ENCODE measurements at regions not wholly inside any gene's neighbourhood (a gene's known extent, or its start where the extent isn't known, plus 50 kb on each side); places are given as distances from the start of the nearest gene placed in this dataset.
"Not testable (repeated sequence)": the region's sequence is repeated elsewhere in the genome, so short reads cannot be mapped to it uniquely, and the experiment has no call there.

DNA sequence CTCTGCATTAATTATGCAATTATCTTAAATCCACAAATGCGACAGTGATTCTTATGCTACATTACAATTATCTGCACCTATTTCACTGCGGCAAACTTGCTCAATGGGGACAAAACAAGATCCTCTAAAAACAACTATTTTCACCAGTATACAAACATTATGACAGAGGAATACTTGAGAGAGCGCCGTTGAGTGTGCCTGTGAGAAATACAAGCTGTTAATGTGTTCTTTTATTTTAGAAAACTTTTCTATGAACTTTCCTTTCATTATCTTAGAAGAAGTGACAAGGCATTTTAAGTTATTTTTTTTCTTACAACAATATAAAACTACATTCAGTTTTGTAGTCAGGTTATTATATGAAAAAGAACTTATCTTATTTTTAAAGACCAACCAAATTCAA lies 1247.0 kb downstream of the FSCB start:
- DNase-seq: no peak

- DNase-seq: no peak
These were observed 1248.7 kb downstream of the FSCB start for GRCh38 chr14:43258396-43258795.

- DNase-seq: not testable (repeated sequence)
These were observed 1250.1 kb downstream of the FSCB start for GRCh38 chr14:43256996-43257395.

DNA sequence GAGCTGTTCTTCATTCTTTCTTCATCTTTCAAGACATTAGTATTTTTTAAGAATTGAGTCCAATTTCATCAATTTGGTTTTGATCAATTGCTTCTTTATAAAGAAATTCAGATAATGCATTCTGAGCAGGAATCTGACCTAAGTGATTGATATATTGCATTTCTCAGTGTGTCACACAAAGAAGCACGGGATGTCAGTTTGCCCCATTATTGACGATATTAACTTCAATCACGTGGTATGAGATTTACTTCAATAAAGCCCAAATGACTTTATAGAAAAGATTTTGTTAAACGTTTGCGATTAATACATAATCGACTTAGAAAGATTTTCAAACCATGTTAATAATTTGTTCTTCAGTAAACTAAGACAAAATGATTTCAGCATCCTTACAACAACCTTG lies 1254.2 kb downstream of the FSCB start:
- no peak for DNase-seq

DNA sequence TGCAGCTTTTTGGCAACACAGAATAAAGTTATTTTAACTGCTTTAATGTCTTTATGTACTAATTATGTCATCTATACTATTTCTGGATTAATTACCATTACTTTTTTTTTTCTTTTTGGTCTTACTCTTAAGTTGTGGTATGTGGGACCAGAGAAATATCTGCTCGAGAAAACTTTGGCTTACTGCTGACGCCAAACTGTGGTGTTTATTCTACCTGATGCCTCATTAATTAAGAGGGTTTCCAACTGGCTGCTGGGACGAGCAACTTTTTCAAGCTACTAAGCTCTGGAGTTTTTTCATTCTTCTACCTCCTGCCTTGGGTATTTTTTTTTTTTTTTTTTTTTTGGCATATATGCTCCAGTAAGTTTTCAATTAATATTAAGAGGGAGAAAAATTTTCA lies 1257.5 kb downstream of the FSCB start:
- DNase-seq: no peak

DNA sequence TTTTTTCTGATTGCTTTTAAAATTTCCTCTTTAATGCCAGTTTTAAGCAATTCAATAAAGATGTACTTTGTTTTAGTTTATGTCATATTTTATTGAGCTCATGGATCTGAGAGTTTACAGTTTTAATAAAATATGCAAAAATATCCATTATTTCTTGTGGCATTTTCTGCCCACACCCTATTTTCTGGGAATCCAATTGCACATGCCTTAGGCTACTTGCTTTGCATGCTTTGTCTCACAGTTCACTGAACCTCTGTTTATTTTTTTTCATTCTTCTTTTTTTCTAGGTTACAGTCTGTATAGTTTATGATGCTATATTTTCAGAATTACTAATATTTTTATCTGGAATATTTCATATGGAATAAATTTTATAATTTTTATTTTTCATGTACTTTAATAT lies 1258.0 kb downstream of the FSCB start:
- DNase-seq: no peak

GRCh38 chr14:43247877-43248276 lies 1259.2 kb downstream of the FSCB start:
- DNase-seq: no peak

DNA sequence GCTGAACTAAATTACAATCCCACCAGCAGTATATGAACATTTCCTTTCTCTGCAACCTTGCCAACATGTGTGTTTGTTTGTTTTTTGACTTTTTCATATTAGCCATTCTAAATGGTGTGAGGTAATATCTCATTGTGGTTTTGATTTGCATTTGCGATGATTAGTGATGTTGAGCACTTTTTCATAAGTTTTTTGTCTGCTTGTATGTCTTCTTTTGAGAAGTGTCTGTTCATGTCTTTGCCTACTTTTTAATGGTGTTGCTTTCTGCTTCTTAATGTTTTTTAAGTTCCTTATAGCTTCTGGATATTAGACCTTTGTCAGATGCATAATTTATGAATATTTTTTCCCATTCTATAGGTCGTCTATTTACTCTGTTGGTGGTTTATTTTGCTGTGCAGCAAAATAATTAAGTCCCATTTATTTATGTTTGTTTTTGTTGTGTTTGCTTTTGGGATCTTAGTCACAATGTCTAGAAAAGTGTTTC lies 1262.9 kb downstream of the FSCB start:
- DNase-seq: no peak

- DNase-seq: no peak
These were observed 1263.9 kb downstream of the FSCB start for GRCh38 chr14:43243168-43243567.

DNA sequence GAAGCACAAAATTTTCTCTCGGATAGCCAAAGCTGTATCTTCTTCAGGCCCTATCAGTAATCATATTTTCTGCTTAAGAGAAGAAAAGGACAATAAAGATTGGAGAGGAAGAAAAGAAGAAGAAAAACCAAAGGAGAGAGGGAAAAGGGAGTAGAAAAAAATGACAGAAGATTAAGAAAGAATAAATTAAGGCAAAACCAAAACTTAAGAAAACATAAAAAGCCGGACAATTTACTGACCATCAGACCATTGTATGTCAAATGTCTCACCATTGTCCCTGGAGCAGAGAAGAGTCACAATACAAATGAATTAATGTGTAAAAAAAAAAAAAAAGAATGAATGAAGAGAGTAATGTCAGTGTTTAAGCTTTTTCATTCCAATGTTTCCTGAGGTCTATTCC lies 1274.8 kb downstream of the FSCB start:
- no peak for DNase-seq

DNA sequence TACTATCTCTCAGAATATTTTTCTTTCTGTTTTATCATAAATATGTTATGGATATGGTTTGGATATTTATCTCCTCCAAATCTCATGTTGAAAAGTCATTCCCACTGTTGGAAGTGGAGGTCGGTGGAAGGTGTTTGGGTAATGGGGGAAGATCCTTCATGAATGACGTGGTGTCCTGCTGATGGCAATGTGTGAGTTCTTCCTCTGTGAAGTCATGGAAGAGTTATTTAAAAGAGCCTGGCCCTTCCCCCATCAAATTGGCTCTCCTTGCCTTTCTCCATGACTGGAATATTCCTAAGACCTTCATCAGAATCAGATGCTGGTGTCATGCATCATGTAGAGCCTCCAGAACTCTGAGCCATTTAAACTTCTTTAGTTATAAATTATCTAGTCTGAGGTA lies 1291.6 kb downstream of the FSCB start:
- no peak for DNase-seq

GRCh38 chr14:43207189-43207588 lies 1299.9 kb downstream of the FSCB start:
- DNase-seq: no peak

DNA sequence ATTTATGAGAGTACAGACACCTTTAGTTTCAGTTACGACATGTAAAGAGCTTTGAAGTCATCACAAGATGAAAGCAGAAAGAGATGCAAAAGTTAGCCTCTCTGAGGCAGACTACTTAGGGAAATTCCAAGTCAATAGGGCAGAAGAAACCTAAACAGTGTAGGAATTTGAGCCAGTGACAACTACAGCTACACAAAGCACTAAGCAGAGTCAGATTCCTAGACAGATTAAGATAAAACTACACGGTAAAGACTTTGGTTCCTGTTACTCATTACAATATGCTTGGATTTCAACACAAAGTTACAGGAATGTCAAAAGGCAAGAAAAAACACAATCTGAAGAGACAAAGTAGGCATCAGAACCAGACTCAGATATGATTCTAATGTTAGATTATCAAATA lies 1302.3 kb downstream of the FSCB start:
- DNase-seq: no peak

GRCh38 chr14:43200519-43200918 lies 1306.6 kb downstream of the FSCB start:
- DNase-seq: no peak

- no peak for DNase-seq
These were observed 1308.6 kb downstream of the FSCB start for GRCh38 chr14:43198465-43198864.

DNA sequence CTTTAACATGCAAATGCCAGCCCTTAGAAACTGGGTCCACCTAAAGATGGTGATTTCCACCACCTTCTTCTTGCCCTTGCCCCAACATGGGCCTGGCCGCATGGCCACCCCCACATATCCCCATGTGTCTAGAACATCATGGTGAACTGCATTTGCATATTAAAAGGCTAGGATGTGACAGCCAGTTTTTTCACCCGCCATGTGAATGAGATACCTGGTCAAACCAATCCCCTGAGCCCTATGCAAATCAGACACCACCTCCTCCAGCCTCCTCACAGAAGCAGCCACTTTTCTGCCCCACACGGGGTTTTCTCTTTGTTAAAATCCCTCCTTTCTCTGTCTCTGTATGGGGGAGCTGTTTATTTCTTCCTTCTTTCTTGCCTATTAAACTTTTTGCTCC lies 1322.5 kb downstream of the FSCB start:
- DNase-seq: no peak

DNA sequence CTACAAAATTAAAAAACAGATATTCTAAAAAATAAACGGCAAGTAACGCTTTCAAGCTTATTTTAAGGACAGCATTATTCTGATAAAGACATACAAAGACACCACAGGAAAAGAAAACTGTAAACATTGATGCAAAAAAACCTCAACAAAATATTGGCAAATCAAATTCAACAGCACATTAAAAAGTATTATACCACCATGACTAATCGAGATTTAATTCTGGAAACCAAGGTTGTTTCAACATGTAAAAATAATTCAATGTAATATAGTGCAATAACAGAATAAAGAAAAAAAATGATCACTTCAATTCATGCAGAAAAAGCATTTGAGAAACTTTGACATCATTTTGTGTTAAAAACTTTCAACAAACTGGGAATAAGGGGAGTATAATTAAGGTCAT lies 1323.2 kb downstream of the FSCB start:
- no peak for DNase-seq

- no peak for DNase-seq
These were observed 1331.2 kb downstream of the FSCB start for GRCh38 chr14:43175896-43176295.

- DNase-seq: no peak
These were observed 1334.1 kb downstream of the FSCB start for GRCh38 chr14:43172899-43173548.

GRCh38 chr14:43169722-43170121 lies 1337.4 kb downstream of the FSCB start:
- no peak for DNase-seq

GRCh38 chr14:43168371-43168925 lies 1338.6 kb downstream of the FSCB start:
- DNase-seq: no peak

- DNase-seq: no peak
These were observed 1340.9 kb downstream of the FSCB start for GRCh38 chr14:43166163-43166562.

DNA sequence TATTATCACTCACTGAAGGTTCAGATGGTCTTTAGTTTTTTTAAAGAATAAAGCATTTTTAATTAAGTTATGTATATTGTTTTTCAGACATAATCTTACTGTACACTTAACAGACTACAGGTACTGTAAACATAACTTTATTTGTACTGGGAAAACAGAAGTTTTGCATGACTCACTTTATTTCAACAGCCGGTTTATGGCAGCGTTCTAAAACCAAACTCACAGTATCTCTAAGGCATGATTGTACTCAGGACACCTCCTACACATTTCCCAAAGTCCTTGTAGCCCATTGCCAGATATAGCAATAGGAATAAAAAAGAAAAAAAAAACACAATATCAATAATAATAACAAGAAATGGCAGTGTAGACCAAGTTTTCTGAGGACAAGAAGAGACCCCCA lies 1341.4 kb downstream of the FSCB start:
- no peak for DNase-seq

GRCh38 chr14:43161477-43161876 lies 1345.6 kb downstream of the FSCB start:
- no peak for DNase-seq

DNA sequence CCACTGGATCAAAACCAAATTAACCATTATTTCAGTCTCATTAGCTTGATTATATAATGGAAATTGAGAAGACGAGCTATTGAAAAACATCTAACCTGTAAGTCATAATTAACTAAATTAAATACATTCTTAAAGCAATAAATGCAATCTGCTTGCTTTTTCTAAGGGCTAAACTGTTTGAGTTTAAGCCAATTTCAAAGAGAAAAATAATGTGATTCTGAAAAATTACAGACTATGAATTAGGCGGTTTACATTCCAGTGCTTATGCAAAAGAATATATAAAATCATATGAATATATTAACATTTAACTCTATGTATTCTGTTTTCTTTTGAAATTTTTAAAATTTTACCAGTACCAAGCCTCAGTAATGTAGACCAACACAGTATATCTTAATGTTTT lies 1349.4 kb downstream of the FSCB start:
- no peak for DNase-seq
